ENCODE measurements at regions not wholly inside any gene's neighbourhood (a gene's known extent, or its start where the extent isn't known, plus 50 kb on each side); places are given as distances from the start of the nearest gene placed in this dataset.

- TF ChIP-seq CTCF (conservative IDR thresholded peaks at IDR 0.05; ENCODE audit: control insufficient read depth, insufficient read depth, low read depth, low read length), result no peak
- H3K4me3 ChIP-seq (ENCODE audit: control insufficient read depth, low read depth, low read length), result no peak overlapping the region
- no peak for DNase-seq (ENCODE audit: low read depth)
These were observed 122.8 kb upstream of the KLF12 start for GRCh38 chr13:74256969-74257368.

GRCh38 chr13:74253161-74253560 is 119.0 kb upstream of the KLF12 start:
- TF ChIP-seq CTCF (conservative IDR thresholded peaks at IDR 0.05; ENCODE audit: control insufficient read depth, insufficient read depth, low read depth, low read length), result no peak
- H3K4me3 ChIP-seq (ENCODE audit: control insufficient read depth, low read depth, low read length), result no peak overlapping the region
- no peak for DNase-seq (ENCODE audit: low read depth)

GRCh38 chr13:74251778-74252519 is 117.7 kb upstream of the KLF12 start:
- peak; percentile 86 for DNase-seq (ENCODE audit: low read depth)
- TF ChIP-seq CTCF (conservative IDR thresholded peaks at IDR 0.05; ENCODE audit: control insufficient read depth, insufficient read depth, low read depth, low read length), result no peak
- no peak overlapping the region for H3K4me3 ChIP-seq (ENCODE audit: control insufficient read depth, low read depth, low read length)

GRCh38 chr13:74250738-74251190 is 116.6 kb upstream of the KLF12 start:
- no peak overlapping the region for H3K4me3 ChIP-seq (ENCODE audit: control insufficient read depth, low read depth, low read length)
- TF ChIP-seq CTCF (conservative IDR thresholded peaks at IDR 0.05; ENCODE audit: control insufficient read depth, insufficient read depth, low read depth, low read length), result no peak
- peak; percentile 89 for DNase-seq (ENCODE audit: low read depth)

- no peak for TF ChIP-seq CTCF (conservative IDR thresholded peaks at IDR 0.05; ENCODE audit: control insufficient read depth, insufficient read depth, low read depth, low read length)
- no peak overlapping the region for H3K4me3 ChIP-seq (ENCODE audit: control insufficient read depth, low read depth, low read length)
- no peak for DNase-seq (ENCODE audit: low read depth)
These were observed 114.3 kb upstream of the KLF12 start for GRCh38 chr13:74248477-74248876.

GRCh38 chr13:74246487-74246886 is 112.3 kb upstream of the KLF12 start:
- no peak overlapping the region for H3K4me3 ChIP-seq (ENCODE audit: control insufficient read depth, low read depth, low read length)
- DNase-seq (ENCODE audit: low read depth), result peak; percentile 61

More at GRCh38 chr13:74246487-74246886, 112.3 kb upstream of the KLF12 start:
- TF ChIP-seq CTCF (conservative IDR thresholded peaks at IDR 0.05; ENCODE audit: control insufficient read depth, insufficient read depth, low read depth, low read length), result no peak
